Nephron progenitor cell (in vitro differentiated cells): ENCODE measurements at regions not wholly inside any gene's neighbourhood (a gene's known extent, or its start where the extent isn't known, plus 50 kb on each side); places are given as distances from the start of the nearest gene placed in this dataset.
A peak's percentile ranks its signal among the peaks of the same experiment; 100 is the strongest.

Source experiments
- DNase-seq: peaks from one replicate; pipeline ENCODE4 v3.0.0; 2021
- H3K27ac Mint-ChIP-seq: 2 replicates; pipeline ENCODE4 v1.8.0; 2021; ENCODE audit warnings: mild to moderate bottlenecking, moderate library complexity, mixed read lengths
- H3K27me3 Mint-ChIP-seq: 2 replicates; pipeline ENCODE4 v1.8.0; 2021; ENCODE audit warnings: mild to moderate bottlenecking, low read depth, mixed read lengths; ENCODE audit not compliant: poor library complexity
- H3K36me3 Mint-ChIP-seq: 2 replicates; pipeline ENCODE4 v1.8.0; 2021; ENCODE audit warnings: low read depth, mixed read lengths
- H3K4me1 Mint-ChIP-seq: 2 replicates; pipeline ENCODE4 v1.8.0; 2021; ENCODE audit warnings: mixed read lengths
- H3K4me3 Mint-ChIP-seq: 2 replicates; pipeline ENCODE4 v1.8.0; 2021; ENCODE audit warnings: mild to moderate bottlenecking, moderate library complexity, mixed read lengths
- H3K9me3 Mint-ChIP-seq: 2 replicates; pipeline ENCODE4 v1.8.0; 2021; ENCODE audit warnings: mild to moderate bottlenecking, moderate library complexity, mixed read lengths
- TF ChIP-seq, protein P1 (sequence below): fragments of 200-600 bp; sonication (generic); IDR thresholded peaks from 2 replicates; pipeline ENCODE4 v1.5.0; 2021; ENCODE audit warnings: antibody characterized with exemption

DNA sequence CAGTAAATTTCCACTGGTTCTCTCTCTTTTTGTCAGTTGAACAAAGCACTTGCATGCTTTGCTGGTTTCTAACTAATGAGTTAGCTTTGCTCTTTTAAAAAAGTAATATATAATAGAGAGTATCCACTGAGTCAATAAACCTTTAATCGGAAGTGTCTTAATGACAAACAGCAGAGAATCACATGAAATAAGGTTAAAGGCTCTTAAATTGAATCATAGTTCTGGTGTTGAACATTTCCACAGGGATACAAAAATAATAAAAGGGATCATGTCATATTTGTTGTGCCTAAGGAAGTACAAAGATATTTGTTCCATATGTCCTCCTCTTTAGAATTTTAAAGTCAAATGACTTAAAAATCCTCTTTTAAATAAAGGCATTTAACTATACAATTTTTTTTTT, 362.6 kb downstream of the LRIG3 start:
- H3K27ac Mint-ChIP-seq, result no peak overlapping the region
- no peaks in the 10 kb centered on the region for H3K36me3 Mint-ChIP-seq
- DNase-seq, result no peak
- H3K4me1 Mint-ChIP-seq, result no peaks in the 10 kb centered on the region
- no peak overlapping the region for H3K4me3 Mint-ChIP-seq
- H3K9me3 Mint-ChIP-seq, result peaks cover 3% of the 10 kb centered on the region
- TF ChIP-seq, protein P1, sequence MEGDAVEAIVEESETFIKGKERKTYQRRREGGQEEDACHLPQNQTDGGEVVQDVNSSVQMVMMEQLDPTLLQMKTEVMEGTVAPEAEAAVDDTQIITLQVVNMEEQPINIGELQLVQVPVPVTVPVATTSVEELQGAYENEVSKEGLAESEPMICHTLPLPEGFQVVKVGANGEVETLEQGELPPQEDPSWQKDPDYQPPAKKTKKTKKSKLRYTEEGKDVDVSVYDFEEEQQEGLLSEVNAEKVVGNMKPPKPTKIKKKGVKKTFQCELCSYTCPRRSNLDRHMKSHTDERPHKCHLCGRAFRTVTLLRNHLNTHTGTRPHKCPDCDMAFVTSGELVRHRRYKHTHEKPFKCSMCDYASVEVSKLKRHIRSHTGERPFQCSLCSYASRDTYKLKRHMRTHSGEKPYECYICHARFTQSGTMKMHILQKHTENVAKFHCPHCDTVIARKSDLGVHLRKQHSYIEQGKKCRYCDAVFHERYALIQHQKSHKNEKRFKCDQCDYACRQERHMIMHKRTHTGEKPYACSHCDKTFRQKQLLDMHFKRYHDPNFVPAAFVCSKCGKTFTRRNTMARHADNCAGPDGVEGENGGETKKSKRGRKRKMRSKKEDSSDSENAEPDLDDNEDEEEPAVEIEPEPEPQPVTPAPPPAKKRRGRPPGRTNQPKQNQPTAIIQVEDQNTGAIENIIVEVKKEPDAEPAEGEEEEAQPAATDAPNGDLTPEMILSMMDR, result no peak
- peaks cover 5% of the 10 kb centered on the region for H3K27me3 Mint-ChIP-seq

DNA sequence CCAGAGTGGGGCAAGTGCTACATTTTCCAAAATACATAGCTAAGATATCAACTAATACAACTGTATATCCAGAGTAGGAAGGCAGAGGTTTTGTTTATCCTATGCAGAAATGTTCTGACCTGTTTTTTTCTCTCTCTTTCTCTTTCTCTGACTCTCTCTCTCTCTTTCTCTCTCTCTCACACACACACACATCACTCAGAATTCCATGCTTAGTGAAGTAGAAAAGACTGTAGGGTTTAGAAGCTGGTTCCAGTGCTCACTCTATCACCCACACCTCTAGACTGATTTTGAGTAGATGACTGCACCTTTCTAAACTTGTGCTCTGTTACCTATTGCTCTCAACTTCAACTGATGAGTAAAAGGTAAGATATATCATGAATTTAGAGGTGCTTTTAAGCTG, 356.7 kb downstream of the LRIG3 start:
- DNase-seq, result no peak
- Mint-ChIP-seq H3K9me3 (peaks cover 3% of the 10 kb centered on the region), H3K4me1 (peaks cover 9% of the 10 kb centered on the region), H3K4me3 (no peak overlapping the region), H3K36me3 (no peaks in the 10 kb centered on the region), H3K27me3 (peaks cover 5% of the 10 kb centered on the region), H3K27ac (no peak overlapping the region)
- TF ChIP-seq, protein P1, result no peak

DNA sequence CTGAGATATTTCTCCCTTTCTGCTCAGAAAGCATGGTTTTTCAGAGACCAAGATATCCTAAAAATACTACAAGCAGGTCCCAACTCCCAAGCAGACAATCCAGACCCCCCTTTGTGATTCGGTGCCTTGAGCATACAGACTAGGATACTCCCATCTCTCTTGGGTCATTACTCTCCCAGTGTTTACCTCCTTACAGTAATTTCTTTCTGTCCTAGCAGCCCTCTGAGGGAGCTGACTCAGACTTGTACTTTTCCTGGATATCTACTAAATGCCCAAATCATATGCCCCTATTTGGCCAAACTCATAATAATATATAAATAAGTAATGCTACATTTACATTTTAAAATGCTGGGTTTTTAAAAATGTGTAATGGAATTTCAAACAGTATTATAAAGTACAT, 355.6 kb downstream of the LRIG3 start:
- Mint-ChIP-seq H3K4me3 (no peak overlapping the region), H3K9me3 (no peaks in the 10 kb centered on the region), H3K27me3 (peaks cover 5% of the 10 kb centered on the region), H3K4me1 (peaks cover 9% of the 10 kb centered on the region), H3K27ac (no peak overlapping the region), H3K36me3 (no peaks in the 10 kb centered on the region)
- TF ChIP-seq, protein P1, result no peak
- DNase-seq, result no peak

DNA sequence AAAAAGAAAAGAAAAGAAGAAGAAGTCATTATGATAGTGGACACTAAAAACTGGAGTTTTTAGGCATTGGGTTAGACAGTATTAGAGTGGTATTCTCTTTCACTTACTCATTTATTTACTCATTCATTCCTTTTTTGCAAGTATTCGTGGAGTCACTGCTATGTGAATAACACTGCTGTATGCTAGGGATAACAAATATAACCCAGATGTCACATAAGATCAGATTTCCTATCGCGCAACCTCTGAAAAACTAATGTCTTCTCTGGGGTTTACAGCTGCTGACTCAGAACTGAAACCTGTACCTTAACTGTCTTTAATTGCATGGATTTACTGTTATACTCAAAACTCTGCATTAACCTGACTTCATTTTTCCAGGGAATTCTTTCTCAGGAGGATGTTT, 353.7 kb downstream of the LRIG3 start:
- TF ChIP-seq, protein P1, result no peak
- Mint-ChIP-seq H3K4me1 (peaks cover 9% of the 10 kb centered on the region), H3K36me3 (no peaks in the 10 kb centered on the region), H3K27me3 (no peaks in the 10 kb centered on the region), H3K9me3 (no peaks in the 10 kb centered on the region), H3K27ac (no peak overlapping the region), H3K4me3 (no peak overlapping the region)
- no peak for DNase-seq

DNA sequence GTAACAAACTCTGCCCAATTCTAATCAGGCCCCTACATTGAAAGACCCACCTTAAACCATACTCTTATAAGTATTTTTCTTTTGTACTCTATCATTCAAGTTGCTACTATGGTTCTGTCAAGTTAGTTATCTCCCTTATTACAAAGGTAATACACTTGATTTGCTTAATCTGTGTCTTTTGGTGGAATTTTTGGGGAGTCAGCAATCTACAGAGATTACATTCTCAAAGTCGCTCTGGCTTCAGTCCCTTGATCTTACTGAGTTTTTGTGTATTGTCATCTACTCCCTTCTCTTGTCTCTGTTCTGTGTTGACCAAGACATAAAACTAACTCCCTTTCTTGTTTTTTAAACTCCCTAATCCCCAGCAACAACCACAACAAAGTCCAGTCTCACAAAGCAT, 353.1 kb downstream of the LRIG3 start:
- Mint-ChIP-seq H3K27ac (peak overlapping the region; percentile 4), H3K9me3 (no peaks in the 10 kb centered on the region), H3K4me3 (no peak overlapping the region), H3K36me3 (no peaks in the 10 kb centered on the region), H3K4me1 (peaks cover 9% of the 10 kb centered on the region), H3K27me3 (no peaks in the 10 kb centered on the region)
- no peak for DNase-seq
- TF ChIP-seq, protein P1, result no peak

DNA sequence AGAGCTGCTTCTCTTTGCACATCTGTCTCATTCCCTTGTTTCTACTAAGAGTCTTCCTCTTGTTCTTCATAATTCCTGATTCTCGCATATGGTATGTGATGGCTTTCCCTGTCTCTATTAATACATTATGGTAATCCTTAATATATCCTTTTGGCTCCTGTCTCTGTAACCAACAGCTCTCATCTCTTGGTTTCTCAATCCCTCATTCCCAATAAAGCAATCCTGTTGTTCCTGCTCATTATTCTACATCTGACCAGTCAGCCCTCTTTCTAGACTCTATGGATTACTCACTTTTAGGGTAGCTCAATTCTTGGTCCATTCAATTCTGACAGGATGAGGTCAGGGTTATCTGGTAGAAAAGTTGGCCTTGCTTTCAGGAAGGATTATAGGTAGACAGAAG, 349.9 kb downstream of the LRIG3 start:
- Mint-ChIP-seq H3K4me3 (no peak overlapping the region), H3K4me1 (peaks cover 9% of the 10 kb centered on the region), H3K9me3 (no peaks in the 10 kb centered on the region), H3K36me3 (no peaks in the 10 kb centered on the region), H3K27me3 (no peaks in the 10 kb centered on the region), H3K27ac (no peak overlapping the region)
- TF ChIP-seq, protein P1, result no peak
- DNase-seq, result no peak
